OCI-LY1 (cell line): ENCODE measurements at regions not wholly inside any gene's neighbourhood (a gene's known extent, or its start where the extent isn't known, plus 50 kb on each side); places are given as distances from the start of the nearest gene placed in this dataset.

Experiments used
- H2AFZ ChIP-seq: fragments of 200-600 bp; sonication (generic), shearing (Covaris generic); 2 replicates; pipeline ENCODE4 v1.6.0; 2014; ENCODE audit warnings: antibody characterized with exemption, mild to moderate bottlenecking, low read length
- H3F3A ChIP-seq: fragments of 200-600 bp; sonication (generic), shearing (Covaris generic); 2 replicates; pipeline ENCODE4 v1.6.0; 2014; ENCODE audit warnings: mild to moderate bottlenecking, antibody characterized with exemption, low read length, moderate library complexity; ENCODE audit not compliant: insufficient read depth
- H3K27ac ChIP-seq: fragments of 200-600 bp; sonication (generic); 2 replicates; pipeline ENCODE4 v1.5.1; 2014; ENCODE audit warnings: low read length, mixed run types, mild to moderate bottlenecking, low read depth; ENCODE audit not compliant: poor library complexity, severe bottlenecking
- H3K27me3 ChIP-seq: fragments of 200-600 bp; sonication (generic); 2 replicates; pipeline ENCODE4 v1.6.0; 2014; ENCODE audit warnings: antibody characterized with exemption, mild to moderate bottlenecking, low read length, moderate library complexity; ENCODE audit not compliant: insufficient read depth
- H3K36me3 ChIP-seq: fragments of 200-600 bp; sonication (generic); 2 replicates; pipeline ENCODE4 v1.6.1; 2014; ENCODE audit warnings: mild to moderate bottlenecking, antibody characterized with exemption, low read length, moderate library complexity, mixed read lengths; ENCODE audit not compliant: insufficient read depth
- H3K4me1 ChIP-seq: fragments of 200-600 bp; sonication (generic); 2 replicates; pipeline ENCODE4 v1.5.1; 2014; ENCODE audit warnings: mild to moderate bottlenecking, low read length, moderate library complexity; ENCODE audit not compliant: insufficient read depth, severe bottlenecking
- H3K4me2 ChIP-seq: fragments of 200-600 bp; sonication (generic), shearing (Covaris generic); 2 replicates; pipeline ENCODE4 v1.6.1; 2014; ENCODE audit warnings: low read length
- H3K4me3 ChIP-seq: fragments of 200-600 bp; sonication (generic); 2 replicates; pipeline ENCODE4 v1.5.1; 2014; ENCODE audit warnings: low read length, low read depth, mild to moderate bottlenecking, mixed read lengths; ENCODE audit not compliant: poor library complexity, severe bottlenecking
- H3K79me2 ChIP-seq: fragments of 200-600 bp; shearing (Covaris generic); 2 replicates; pipeline ENCODE4 v1.6.1; 2016; ENCODE audit warnings: mixed run types, low read length, mixed read lengths; ENCODE audit not compliant: insufficient read depth
- H3K9ac ChIP-seq: fragments of 200-600 bp; sonication (generic), shearing (Covaris generic); 2 replicates; pipeline ENCODE4 v1.6.1; 2014; ENCODE audit warnings: mild to moderate bottlenecking, low read length, mixed read lengths
- H3K9me2 ChIP-seq: fragments of 200-600 bp; sonication (generic), shearing (Covaris generic); 2 replicates; pipeline ENCODE4 v1.6.1; 2014; ENCODE audit warnings: low read depth, mild to moderate bottlenecking, low read length, mixed read lengths
- H3K9me3 ChIP-seq: fragments of 200-600 bp; shearing (Covaris generic); 2 replicates; pipeline ENCODE4 v1.6.1; 2014; ENCODE audit warnings: low read length, mixed read lengths
- H4K20me1 ChIP-seq: fragments of 200-600 bp; sonication (generic), shearing (Covaris generic); 2 replicates; pipeline ENCODE4 v1.6.0; 2016; ENCODE audit warnings: mild to moderate bottlenecking, low read length; ENCODE audit not compliant: insufficient read depth
- CTCF ChIP-seq: fragments of 200-600 bp; sonication (generic), shearing (Covaris generic); IDR thresholded peaks from 2 replicates; pipeline ENCODE4 v1.5.1; 2017; ENCODE audit warnings: mild to moderate bottlenecking, antibody characterized with exemption, low read length, moderate library complexity, mixed read lengths
- EZH2 ChIP-seq: fragments of 200-600 bp; sonication (generic), shearing (Covaris generic); IDR thresholded peaks from 2 replicates; pipeline ENCODE4 v1.8.0; 2017; ENCODE audit warnings: borderline replicate concordance, mixed run types, mild to moderate bottlenecking, antibody characterized with exemption, low read length, moderate library complexity, mixed read lengths

DNA sequence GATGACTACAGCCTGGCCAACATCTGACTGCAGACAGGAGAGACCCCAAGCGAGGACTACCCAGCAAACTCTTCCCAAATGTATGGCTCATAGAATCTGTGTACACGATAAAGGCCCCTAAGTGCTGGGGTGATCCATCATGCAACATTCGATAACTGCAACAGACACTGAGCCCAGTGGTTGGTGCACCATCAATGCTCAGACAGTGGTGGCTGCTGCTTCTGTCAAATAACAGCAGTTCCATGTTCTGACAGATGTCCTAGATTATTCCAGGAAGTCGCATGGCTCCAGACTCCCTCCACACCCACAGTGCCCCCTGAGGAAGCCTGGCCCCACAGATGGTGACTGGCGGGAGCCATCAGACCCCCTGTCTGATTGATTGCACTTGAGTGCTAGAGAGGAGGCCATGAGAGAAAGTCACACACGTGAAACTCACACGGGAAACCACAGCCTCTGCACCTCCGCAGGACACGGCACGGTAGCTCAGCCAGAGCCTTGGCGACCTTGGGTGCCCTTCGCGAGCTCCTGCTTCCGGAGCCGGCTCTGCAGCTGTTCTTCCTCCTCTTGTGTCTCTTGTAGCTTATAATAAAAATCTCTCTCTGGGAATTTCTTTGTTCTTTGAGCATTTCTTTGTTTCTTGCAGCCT lies 1155.9 kb downstream of the TBC1D22A start:
- H3K27me3 ChIP-seq, result no peaks in the 10 kb centered on the region
- no peaks in the 10 kb centered on the region for H3K79me2 ChIP-seq
- H3K9ac ChIP-seq, result peak overlapping the region; percentile 79
- H2AFZ ChIP-seq, result no peak overlapping the region
- H3K9me3 ChIP-seq, result no peaks in the 10 kb centered on the region
- peak overlapping the region; percentile 66 for H3K4me2 ChIP-seq
- H3K4me1 ChIP-seq, result peaks cover 74% of the 10 kb centered on the region
- H3K9me2 ChIP-seq, result no peaks in the 10 kb centered on the region
- H3K36me3 ChIP-seq, result no peaks in the 10 kb centered on the region; the same call in 1 of the 2 replicates
- peak overlapping the region; percentile 100 for H3K27ac ChIP-seq
- H3F3A ChIP-seq, result no peaks in the 10 kb centered on the region
- H4K20me1 ChIP-seq, result no peaks in the 10 kb centered on the region
- H3K4me3 ChIP-seq, result peak overlapping the region; percentile 11
- TF ChIP-seq CTCF (no peak), EZH2 (no peak)

GRCh38 chr22:47914481-47915097 lies 1152.1 kb downstream of the TBC1D22A start:
- H2AFZ ChIP-seq, result no peak overlapping the region
- no peaks in the 10 kb centered on the region for H3K36me3 ChIP-seq
- peak overlapping the region; percentile 1 for H3K27ac ChIP-seq
- H3K27me3 ChIP-seq, result no peaks in the 10 kb centered on the region
- no peaks in the 10 kb centered on the region for H4K20me1 ChIP-seq
- no peak overlapping the region for H3K9ac ChIP-seq
- TF ChIP-seq CTCF (no peak), EZH2 (no peak)
- H3K4me2 ChIP-seq, result no peak overlapping the region
- H3K4me1 ChIP-seq, result peaks cover 47% of the 10 kb centered on the region
- H3F3A ChIP-seq, result no peaks in the 10 kb centered on the region
- no peak overlapping the region for H3K4me3 ChIP-seq
- no peaks in the 10 kb centered on the region for H3K9me2 ChIP-seq
- peaks cover 12% of the 10 kb centered on the region for H3K9me3 ChIP-seq
- no peaks in the 10 kb centered on the region for H3K79me2 ChIP-seq

- Histone ChIP-seq H3K4me1 (peaks cover 9% of the 10 kb centered on the region), H3K27me3 (no peaks in the 10 kb centered on the region), H4K20me1 (no peaks in the 10 kb centered on the region), H3K79me2 (no peaks in the 10 kb centered on the region), H3K27ac (no peak overlapping the region), H3K36me3 (no peaks in the 10 kb centered on the region), H3K4me3 (no peak overlapping the region), H3K9me2 (no peaks in the 10 kb centered on the region), H3K9me3 (peaks cover 6% of the 10 kb centered on the region), H2AFZ (no peak overlapping the region), H3K4me2 (no peak overlapping the region), H3K9ac (no peak overlapping the region), H3F3A (no peaks in the 10 kb centered on the region)
- no peak for TF ChIP-seq CTCF
- TF ChIP-seq EZH2, result no peak
These were observed 1140.3 kb downstream of the TBC1D22A start for GRCh38 chr22:47902646-47903180.
